ENCODE measurements at regions not wholly inside any gene's neighbourhood (a gene's known extent, or its start where the extent isn't known, plus 50 kb on each side); places are given as distances from the start of the nearest gene placed in this dataset.
A peak's percentile ranks its signal among the peaks of the same experiment; 100 is the strongest.
"Not testable (repeated sequence)": the region's sequence is repeated elsewhere in the genome, so short reads cannot be mapped to it uniquely, and the experiment has no call there.

DNA sequence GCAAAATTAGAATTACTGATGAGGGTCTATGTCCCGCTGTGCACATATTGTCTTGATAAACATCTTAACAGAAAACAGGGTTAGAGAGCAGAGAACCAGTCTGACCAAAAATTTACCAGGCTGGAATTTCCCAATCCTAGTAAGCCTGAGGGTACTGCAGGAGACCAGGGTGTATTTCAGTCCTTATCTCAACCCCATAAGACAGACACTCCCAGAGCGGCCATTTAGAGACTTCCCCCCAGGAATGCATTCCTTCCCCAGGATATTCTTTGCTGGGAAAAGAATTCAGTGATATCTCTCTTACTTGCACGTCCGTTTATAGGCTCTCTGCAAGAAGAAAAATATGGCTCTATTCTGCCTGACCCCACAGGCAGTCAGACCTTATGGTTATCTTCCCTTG lies 101.4 kb upstream of the FAM3C start:
- not testable (repeated sequence) for DNase-seq (ENCODE audit: low spot score)

DNA sequence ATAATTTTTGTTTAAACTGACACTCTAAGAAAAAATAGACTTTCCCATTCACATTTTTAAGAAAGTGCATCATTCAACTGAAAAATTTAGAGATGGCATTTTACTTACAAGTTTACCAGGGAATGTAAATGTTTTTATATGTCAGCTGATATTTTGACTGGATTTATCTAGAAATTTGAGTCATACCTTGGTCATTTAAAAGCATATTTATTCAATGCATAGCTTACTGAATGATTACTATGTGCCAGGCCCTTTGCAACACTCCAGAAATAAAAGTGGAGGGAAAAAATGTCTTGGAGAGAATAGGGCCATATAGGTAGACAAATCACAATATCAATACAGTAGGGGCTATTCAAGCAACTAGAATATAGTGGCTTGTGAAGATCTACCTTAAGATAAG lies 98.4 kb upstream of the FAM3C start:
- no peak for DNase-seq (ENCODE audit: low spot score)

DNA sequence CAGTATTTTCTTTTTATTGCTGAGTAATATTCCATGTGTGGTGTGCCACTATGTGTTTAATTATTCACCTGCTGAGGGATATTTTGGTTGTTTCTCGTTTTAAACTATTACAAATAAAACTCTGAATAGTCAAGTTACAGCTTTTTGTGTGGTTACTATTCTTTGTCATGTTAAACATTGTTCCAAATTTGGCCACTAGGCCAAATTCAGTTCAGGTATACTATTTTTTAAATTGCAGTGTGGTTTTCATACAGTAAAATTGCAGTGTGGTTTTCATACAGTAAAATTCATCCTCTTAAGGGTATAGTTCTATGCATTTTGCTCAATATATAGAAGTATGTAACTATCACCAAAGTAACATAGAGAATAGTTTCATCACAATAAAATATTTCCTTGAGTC lies 97.4 kb upstream of the FAM3C start:
- no peak for DNase-seq (ENCODE audit: low spot score)

DNA sequence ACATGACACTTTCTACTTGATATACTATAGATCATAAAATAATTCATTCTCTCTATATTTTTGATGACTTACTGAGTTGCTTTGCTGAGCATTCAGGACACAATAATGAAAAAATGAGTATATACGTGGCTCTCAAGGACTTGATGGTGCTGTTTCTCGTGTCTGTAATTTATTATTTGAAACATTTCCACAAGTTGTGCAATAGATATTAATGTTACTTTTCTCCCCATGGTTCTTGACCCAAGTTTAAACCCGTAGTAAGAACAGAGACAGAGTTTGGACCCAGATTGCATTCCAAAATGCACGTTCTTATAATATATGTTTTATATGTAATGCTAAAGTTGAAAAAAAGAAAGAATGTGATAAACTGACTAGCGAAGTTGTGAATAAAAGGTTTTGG lies 94.2 kb upstream of the FAM3C start:
- no peak for DNase-seq (ENCODE audit: low spot score)

DNA sequence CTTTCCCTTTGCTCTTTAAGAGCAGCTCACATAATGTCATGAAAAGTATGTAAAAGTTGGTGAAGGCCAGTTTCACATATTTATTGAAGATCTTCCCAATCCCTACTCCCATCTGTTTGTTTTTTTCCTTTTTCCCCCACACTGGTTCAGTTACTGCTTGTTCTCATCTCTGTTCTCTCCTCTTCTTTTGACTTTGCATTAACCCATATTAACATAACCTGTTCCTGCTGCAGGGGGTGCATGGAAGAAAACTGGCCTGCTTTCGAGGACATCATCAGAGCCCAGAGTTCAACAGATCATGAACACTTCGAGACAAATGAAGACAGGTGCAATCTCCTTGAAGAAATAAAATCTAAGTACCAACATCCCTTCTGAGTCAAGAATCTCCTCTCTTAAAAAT lies 93.3 kb upstream of the FAM3C start:
- no peak for DNase-seq (ENCODE audit: low spot score)

DNA sequence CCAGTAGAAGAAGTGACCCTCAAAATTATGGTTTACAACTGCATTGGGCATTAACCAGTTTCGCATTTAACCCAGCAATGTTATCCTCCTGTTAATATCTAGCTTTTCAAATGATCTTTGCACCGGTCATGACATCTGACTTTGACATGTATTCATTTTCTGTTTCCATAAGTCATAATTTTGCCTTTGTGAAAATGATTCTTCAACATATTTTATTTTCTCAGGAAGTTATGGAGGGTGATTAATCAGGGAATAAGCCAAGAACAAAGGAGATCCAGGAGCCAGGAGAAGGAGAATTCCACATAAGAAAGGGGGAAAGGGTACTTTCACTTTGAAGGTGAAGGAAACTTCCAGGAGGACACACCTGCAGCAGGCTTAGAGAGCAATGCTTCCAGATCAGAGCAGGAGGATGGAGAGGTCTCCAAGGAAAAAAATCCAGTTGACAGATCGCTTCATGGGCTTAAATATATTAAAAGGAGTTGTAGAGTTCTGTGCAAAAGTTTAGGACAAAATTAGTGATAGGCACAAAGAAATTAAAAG lies 92.1 kb upstream of the FAM3C start:
- DNase-seq (ENCODE audit: low spot score): no peak

DNA sequence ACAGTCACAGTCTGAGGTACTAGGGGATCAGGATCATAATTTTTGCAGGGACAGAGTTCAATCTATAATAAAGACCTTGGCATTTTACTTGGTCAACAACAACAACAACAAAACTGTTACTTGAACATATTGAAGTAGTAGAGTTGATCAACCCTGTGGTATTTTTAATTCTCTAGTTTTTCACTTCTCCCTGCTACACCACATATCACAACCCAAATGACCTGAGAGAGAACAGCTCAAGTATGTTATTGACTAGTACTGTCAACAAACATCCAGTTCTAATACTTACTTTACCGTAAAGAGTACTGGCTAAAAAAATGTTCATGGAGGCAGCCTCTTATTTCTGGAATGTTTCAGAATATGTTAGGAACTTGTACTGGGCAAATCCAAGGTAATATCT lies 90.5 kb upstream of the FAM3C start:
- no peak for DNase-seq (ENCODE audit: low spot score)

DNA sequence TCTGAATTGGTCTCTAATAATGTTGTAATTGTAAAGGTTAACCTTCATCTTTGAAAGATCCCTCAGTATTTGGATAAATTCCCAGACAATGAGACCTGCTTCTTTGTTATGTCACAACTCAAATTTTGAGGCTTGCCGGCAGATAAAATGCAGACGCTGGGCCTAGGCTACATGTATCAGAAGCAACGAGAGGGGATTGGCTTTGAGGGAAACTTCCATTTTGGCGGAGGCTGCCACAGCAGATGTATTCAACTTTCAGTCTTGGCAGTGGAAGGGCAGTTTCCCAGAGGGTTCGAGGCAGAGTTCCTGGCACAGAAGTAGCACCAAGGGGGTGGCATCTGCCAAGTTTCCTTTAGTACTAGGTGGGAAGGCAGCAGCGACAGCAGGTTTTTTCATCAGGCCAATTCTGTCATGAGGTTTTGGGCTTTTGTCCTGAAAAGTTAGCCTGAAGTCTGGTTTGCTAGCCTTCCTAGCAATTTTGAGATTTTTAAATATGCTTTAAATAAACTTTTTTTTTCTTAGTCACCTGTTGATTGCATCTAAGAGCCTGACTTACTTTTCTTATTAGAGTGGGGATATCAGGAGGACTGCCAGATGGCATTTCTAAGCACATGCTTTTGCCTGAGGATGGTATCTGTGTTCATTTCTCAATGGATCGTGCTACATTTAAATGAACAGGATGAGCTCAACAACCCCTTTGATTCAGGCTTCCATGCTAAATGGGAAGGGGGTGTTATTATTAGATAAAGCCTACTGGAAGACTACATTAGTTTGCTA lies 89.5 kb upstream of the FAM3C start:
- DNase-seq (ENCODE audit: low spot score): no peak

DNA sequence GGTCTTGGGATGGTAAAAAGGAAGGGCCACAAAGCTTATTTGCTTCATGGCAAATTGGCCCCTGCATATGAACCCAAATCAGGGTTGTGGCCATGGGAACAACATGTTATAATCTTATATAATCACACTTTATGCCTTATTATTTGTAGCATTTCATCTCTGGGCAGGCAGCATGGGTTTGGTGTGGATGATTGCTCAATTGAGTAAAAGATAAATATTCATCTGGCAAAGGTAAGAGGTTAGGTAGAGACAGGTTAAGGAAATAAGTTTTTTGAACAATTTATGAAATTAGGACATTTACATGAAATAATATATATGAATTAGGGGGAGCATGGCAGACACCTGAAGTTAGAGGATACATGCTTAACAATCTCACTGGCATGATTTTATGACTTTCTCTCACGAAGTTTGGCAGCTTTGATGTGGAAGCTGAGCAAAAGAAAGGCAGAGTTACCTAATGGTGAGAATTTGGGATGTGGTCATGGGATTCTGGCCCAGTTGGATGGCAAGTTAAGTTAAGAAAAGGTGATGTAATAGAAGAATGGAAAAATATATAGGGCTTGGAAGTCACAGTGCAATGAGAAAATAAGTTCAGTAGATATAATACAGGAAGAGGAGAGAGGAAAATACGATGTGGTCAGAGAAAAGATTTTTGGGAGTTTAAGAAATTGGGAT lies 88.1 kb upstream of the FAM3C start:
- DNase-seq (ENCODE audit: low spot score): no peak

DNA sequence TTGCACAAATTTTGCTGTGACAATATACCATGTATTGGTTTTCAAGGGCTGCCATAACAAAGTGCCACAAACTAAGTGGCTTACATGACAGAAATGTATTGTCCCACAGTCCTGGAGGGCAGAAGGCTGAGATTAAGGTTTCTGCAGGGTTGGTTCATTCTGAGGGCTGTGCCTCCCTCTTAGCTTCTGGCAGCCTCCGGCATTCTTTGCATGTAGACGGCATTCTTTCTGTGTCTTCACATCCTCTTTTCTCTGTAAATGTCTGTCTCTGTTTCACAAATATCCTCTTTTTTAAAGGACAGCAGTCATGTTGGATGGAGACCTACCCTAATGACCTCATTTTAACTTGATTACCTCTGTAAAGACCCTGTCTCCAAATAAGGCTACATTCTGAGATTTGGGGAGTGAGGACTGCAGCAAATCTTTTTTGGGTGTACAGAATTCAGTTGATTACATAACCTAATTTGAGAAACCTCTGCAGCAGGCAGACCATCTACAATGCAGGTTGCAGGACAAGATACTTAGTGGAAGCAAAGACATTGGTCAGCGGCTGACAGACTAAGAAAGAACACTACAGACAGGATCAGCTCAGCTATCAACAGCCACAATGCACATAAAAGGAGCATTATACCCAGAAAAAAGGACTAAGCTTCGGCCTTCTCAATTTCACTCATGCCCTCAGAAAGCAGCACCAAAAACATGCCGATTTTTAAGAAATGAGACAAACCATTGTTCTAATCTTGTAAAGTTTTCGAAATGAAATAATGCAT lies 84.6 kb upstream of the FAM3C start:
- no peak for DNase-seq (ENCODE audit: low spot score)

DNA sequence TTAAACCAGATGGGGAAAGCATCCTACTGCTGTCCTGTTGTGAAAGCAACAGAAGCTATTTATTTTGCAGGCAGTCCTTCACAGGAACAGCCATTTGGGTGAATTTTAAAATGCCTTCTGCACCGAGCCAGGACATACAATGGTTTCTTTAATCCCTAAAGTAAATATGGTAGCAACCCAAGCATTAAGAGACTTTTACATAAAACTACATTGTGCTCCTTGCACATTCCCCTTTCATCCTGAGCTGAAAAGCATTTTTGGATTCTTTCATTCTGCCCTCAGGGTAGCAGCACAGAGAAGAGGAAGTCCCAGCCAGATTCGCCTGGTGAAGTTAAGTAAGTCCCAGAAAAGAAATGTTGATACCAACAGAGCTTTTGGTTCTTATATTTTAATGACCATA lies 84.0 kb upstream of the FAM3C start:
- DNase-seq (ENCODE audit: low spot score): peak; percentile 19

DNA sequence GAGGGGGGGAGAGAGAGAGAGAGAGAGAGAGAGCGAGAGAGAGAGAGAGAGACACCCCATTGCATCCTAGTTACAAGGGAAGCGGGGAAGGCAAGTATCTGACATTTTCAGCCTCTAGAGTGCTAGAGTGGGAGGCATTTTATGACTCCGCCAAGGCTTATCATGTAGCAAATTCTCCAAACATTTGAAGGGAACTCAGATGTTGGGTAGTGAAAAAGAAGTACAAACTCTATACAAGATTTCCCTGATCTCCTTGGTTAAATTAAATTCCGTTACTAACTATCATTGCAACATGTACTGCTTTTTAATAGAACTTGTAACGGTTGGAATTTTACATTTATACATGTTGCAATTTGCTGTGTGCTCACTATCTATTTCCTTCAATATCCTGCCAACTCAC lies 83.4 kb upstream of the FAM3C start:
- DNase-seq (ENCODE audit: low spot score): no peak

DNA sequence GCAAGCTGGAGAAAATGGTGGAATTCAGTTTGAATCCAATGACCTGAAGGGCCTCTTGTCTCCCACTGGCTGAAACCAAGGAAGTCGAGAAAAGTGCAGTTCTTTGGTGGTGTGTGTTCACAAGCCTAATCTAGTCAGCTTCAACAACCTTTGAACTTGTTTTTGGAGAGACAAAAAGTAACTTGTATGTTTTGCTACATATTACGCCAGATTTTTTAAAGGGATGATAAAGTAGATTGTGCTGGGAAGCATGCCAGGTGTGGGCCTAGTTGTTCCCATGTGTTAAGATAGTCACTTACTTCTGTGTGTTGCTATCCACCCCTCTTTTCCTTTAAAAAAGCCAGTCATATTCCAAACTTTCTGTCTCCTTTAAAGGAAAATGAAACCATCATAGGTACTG lies 79.7 kb upstream of the FAM3C start:
- no peak for DNase-seq (ENCODE audit: low spot score)

DNA sequence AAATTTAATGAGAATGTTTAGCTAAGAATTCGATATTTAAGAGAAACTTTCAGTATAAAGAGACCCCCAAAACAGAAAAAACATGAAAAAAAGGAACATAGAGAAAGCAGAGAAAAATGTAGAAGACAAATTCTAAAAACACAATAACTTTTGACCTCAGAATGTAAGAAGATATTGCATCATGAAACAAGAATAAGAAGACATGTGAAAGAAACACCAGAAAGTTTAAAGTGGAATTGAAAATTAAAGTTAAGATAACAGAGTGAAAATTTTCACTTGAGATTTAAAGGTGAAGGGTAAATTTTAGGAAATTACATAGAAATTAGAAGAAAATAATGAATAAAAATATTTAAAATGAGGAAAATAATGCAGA lies 78.2 kb upstream of the FAM3C start:
- no peak for DNase-seq (ENCODE audit: low spot score)

DNA sequence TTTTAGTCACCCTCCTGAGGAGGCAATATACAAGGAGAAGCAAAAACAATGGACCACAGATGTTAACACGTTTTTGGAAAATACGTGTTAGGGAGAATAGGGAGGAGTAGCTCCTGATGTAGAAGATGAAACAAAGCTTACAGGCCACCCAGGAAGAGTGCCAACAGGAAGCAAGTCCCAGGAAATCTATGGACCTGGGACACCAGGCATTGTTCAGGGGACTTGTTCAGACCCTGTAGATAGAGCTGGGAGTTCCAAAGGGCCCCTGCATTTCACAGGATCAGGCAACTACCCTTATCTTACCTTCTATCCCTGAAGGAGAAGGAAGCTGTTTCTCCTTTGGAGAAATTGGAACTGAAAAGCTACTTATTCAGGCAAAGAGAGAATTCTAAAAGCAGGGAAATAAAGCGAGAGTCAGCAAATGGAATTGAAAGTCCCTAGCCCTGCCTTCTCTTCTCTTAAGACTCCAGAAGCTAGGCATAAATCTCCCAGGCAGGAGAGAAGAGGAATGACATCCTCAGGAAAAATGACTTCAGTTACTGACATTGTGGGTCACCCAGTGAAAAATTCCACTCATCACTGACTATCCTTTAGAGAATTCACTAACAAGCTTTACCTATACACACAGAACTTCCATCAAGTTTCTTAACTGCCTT lies 77.7 kb upstream of the FAM3C start:
- no peak for DNase-seq (ENCODE audit: low spot score)

DNA sequence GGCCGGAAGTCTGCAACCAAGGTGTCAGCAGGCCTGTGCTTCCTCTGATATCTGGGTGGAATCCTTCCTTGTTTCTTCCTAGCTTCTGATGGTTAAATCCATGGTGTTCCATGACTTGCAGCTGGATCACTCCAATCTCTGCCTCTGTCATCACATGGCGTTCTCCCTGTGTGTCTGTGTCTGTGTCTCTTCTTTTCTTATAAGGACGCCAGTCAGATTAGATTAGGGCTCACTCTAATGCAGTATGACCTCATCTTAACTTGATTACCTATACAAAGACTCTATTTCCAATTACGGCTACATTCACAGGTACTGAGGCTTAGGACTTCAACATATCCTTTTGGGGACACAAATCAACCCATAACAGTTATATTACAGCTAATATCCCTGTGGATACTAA lies 70.3 kb upstream of the FAM3C start:
- DNase-seq (ENCODE audit: low spot score): no peak

DNA sequence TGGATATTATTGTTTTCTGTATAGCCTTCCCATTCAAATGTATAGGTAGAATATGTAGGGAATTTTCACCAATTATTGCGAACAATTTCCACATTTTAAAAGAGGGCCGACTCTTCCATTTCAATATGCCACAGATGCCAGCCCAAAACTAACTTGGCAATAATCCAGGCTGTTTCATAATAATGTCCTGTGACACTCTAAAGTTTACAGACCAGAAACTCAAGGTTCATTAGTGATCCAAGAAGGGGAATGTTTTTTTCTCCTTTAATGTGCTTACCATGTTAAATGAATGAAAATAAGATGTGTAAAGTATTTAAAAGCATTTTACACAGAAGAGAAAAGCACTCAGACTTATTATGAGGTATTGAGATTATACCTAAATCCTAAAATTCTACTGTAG lies 63.0 kb upstream of the FAM3C start:
- DNase-seq (ENCODE audit: low spot score): no peak

DNA sequence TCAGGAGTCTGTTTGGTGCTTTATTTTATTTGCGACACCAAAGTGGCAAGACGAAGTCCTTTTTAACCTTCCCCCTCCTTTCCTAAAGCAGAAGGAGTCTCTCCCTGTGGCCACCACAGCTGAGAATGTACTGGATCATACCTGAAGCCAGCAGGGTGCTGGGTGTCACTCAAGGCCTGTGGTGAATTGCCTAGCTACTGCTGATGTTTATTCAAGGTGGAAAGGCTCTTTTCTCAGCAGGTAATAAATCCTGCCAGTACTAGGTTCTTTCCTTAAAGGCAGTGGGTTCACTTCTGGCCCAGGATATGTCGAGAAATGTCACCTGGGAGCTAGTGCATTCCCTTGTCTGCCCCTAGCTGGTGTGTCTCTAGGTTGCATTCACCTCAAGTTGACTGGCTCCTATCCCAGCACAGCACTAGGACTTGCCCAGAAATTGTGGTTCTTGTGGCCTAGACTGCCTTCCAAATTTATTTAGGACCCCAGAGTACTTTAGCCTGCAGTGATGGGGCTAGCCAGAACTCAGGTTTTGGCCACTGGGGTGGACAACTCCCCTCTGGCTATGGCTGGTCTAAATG lies 60.8 kb upstream of the FAM3C start:
- no peak for DNase-seq (ENCODE audit: low spot score)

DNA sequence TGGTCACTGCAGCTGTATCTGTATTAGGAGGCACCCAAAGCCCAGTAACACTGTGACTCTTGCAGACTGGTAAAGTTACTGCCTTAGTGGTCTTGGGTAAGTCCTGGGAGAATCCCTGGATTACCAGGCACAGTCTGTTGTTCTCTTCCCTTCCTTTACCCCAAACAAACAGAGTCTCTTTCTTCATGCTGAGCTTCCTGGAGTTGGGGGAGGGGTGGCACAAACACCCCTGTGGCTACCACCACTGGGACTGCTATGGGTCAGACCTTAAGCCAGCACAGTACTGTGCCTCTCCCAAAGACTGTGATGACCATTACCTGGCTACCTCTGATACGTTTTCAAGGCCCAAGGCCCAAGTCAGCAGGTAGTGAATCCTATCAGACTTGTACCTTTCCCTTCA lies 59.9 kb upstream of the FAM3C start:
- DNase-seq (ENCODE audit: low spot score): no peak

DNA sequence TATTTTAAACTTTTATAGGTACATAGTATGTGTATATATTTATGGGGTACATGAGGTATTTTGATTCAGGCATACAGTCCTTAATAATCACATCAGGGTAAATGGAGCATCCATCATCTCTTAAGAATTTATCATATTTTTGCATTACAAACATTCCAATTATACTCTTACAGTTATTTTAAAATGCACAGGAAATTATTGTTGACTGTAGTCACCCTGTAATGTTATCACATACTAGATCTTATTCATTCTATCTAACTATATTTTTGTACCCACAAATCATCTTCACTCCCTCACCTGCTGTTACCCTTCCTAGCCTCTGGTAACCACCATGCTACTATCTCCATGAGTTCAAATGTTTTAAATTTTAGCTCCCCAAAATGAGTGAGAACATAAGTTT lies 56.3 kb upstream of the FAM3C start:
- DNase-seq (ENCODE audit: low spot score): no peak

DNA sequence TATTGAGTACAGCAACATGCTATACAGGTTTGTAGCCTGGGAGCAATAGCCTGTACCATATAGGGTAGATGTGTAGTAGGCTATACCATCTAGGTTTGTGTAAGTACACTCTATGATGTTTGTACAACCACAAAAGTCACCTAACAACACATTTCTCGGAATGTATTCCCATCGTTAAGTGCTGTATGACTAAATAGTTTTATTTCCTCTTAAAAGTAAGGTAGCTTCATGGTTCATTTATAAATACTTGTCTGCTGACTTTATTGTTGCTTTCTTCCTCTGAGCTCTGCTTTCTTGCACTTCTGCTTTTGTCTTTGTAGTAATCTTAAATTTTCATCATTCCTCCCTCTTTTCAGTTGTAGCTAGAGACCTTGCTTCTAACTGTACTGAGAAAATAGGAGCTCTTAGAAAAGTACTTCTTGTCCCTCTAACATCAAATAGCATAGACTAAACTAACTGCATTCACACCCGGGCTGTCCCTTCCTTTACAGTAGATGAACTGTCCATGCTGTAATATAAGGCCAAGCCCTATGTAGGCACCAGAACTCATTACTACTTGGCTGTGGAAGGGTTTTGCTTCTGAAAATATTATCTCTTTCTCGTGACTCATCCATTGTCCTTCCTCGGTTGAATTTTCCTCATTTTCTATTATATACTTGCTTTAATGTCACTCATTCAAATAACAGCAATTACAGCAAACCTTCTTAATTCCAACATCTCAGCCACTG lies 55.4 kb upstream of the FAM3C start:
- DNase-seq (ENCODE audit: low spot score): no peak
